Globus pallidus (tissue), 1 donor: ENCODE measurements at regions not wholly inside any gene's neighbourhood (a gene's known extent, or its start where the extent isn't known, plus 50 kb on each side); places are given as distances from the start of the nearest gene placed in this dataset.
A peak's percentile ranks its signal among the peaks of the same experiment; 100 is the strongest.

Experiments
- DNase-seq: peaks from one replicate; pipeline ENCODE4 v3.0.0-alpha.2; 2015; ENCODE audit warnings: low spot score

GRCh38 chr6:29884261-29884660 is 56.6 kb downstream of the HLA-G start:
- DNase-seq = no peak

DNA sequence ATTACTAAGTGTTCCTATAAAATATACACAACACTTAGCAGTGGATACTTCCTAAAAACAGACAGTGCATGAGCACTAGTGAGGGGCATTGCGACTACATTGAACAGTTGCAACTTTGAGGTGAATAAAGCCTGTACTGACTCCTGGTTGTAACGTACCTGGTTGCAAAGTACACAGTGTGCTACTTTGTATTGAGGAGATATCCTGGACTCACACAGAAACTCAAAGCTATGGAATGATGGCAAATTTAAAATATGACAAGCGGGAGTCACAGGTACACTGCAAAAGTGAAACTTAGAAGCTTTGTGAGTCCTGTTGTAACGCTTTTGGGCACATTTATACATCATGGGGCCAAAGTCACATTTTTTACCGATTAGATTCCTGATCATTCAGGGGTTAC is 55.6 kb upstream of the HLA-A start:
- DNase-seq = no peak

GRCh38 chr6:29887330-29887818 is 55.0 kb upstream of the HLA-A start:
- peak; percentile 8 for DNase-seq

DNA sequence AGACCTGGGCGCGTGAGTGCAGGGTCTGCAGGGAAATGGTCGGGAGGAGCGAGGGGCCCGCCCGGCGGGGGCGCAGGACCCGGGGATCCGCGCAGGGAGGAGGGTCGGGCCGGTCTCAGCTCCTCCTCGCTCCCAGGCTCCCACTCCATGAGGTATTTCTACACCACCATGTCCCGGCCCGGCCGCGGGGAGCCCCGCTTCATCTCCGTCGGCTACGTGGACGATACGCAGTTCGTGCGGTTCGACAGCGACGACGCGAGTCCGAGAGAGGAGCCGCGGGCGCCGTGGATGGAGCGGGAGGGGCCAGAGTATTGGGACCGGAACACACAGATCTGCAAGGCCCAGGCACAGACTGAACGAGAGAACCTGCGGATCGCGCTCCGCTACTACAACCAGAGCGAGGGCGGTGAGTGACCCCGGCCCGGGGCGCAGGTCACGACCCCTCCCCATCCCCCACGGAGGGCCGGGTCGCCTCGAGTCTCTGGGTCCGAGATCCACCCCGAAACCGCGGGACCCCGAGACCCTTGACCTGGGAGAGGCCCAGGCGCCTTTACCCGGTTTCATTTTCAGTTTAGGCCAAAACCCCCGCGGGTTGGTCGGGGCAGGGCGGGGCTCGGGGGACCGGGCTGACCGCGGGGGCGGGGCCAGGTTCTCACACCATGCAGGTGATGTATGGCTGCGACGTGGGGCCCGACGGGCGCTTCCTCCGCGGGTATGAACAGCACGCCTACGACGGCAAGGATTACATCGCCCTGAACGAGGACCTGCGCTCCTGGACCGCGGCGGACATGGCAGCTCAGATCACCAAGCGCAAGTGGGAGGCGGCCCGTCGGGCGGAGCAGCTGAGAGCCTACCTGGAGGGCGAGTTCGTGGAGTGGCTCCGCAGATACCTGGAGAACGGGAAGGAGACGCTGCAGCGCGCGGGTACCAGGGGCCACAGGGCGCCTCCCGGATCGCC is 54.2 kb upstream of the HLA-A start:
- peak; percentile 26 for DNase-seq
